ENCODE measurements at regions not wholly inside any gene's neighbourhood (a gene's known extent, or its start where the extent isn't known, plus 50 kb on each side); places are given as distances from the start of the nearest gene placed in this dataset.
"Not testable (repeated sequence)": the region's sequence is repeated elsewhere in the genome, so short reads cannot be mapped to it uniquely, and the experiment has no call there.

DNA sequence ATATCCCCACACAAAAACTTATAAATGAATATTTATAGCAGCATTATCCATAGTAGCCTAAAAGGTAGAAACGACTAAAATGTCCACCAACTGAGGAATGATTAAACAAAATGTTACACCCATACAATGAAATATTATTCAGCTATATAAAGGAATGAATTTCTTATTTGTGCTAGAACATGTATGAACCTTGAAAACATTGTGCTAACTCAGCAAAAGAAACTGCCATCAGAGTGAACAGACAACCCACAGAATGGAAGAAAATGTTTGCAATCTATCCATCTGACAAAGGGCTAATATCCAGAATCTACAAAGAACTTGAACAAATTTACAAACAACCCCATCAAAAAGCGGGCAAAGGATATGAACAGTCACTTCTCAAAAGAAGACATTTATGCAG is 155.3 kb upstream of the DIAPH2 start:
- not testable (repeated sequence) for DNase-seq (ENCODE audit: low read depth)

- DNase-seq (ENCODE audit: low read depth), result no peak
These were observed 146.4 kb upstream of the DIAPH2 start for GRCh38 chrX:96538104-96538725.

DNA sequence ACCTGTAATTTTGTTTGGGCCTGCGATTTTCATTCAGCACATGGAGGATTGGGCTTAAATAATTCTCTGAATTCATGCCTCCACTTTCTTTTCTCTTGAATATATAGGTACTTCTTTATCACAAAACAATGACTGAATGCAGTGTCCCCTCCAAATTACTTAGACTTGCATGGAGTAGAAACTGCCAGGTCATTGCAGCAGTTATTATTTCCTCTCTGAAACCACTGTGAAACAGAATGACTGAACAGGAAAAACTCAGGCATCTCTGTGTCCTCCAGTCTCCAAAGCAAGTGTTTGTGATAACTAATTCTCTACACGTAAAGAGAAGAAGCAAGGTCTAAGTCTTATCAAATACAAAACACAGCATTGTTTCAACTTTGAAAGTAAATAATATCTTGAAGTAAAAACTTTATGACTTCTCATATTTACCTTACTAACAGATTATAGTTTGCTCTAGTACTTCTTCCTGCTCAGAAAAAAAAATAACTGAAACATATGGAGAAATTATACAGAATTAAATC is 144.5 kb upstream of the DIAPH2 start:
- no peak for DNase-seq (ENCODE audit: low read depth)

- DNase-seq (ENCODE audit: low read depth), result not testable (repeated sequence)
These were observed 138.4 kb upstream of the DIAPH2 start for GRCh38 chrX:96546281-96546680.

GRCh38 chrX:96551322-96551872 is 133.2 kb upstream of the DIAPH2 start:
- DNase-seq (ENCODE audit: low read depth), result no peak

- DNase-seq (ENCODE audit: low read depth), result no peak
These were observed 127.8 kb upstream of the DIAPH2 start for GRCh38 chrX:96556886-96557285.

GRCh38 chrX:96561129-96561528 is 123.5 kb upstream of the DIAPH2 start:
- not testable (repeated sequence) for DNase-seq (ENCODE audit: low read depth)

- peak; percentile 43 for DNase-seq (ENCODE audit: low read depth)
These were observed 121.0 kb upstream of the DIAPH2 start for GRCh38 chrX:96563646-96564045.

DNA sequence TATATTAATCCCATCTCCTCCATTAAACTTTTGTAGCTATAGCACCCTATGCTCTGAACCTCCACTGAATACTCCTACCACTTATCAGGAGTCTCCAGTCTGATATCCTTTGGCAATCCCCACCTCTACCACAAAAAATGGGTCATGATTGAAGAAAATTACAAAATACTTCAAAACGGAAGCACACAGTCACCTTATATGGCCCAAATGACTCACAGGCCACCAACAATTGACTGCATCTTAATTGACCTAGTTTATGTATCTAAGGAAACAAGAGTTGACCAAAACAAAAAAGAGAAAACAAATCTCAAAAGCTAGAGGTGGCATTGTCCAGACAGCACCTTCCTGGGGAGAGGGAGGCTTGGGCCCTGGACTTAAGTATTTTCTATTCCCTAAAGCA is 120.0 kb upstream of the DIAPH2 start:
- DNase-seq (ENCODE audit: low read depth), result no peak

- no peak for DNase-seq (ENCODE audit: low read depth)
These were observed 117.8 kb upstream of the DIAPH2 start for GRCh38 chrX:96566878-96567277.

DNA sequence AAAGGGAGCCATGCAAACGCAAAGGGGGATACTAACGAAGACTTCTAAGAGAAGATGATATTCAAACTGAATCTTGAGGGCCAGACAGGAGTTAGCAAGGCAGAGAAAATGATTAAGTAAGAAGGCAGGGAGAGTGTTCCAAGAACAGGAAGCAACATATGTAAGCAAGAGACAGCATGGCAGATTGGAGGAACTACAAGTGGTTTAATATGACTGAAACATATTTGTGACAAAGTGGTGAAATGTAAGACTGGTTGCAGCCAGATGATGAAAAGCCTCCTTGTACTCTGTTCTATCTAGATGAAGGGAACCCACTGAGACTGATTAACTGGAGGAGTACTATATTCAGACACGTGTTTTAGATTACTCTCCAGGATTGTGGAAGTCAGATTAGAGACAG is 116.6 kb upstream of the DIAPH2 start:
- DNase-seq (ENCODE audit: low read depth), result no peak

DNA sequence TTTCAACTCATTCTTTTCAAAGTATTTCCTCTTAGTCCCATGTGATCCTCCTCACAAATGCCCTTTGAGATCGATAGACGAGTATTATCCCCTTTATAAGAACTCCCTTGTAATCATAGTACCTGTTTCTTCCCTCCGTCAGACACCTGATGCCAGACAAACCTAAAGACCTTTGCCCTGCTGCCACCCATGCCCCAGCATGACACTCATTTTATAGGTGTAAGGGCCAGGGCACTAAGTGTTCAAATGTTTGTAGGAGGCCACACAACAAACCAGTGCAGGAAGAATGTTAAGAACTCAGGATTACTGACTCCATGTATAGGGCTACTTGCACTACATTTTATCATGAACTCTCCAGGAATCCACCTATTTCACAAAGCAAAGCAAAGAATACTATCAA is 115.6 kb upstream of the DIAPH2 start:
- no peak for DNase-seq (ENCODE audit: low read depth)

GRCh38 chrX:96575011-96575410 is 109.6 kb upstream of the DIAPH2 start:
- no peak for DNase-seq (ENCODE audit: low read depth)

DNA sequence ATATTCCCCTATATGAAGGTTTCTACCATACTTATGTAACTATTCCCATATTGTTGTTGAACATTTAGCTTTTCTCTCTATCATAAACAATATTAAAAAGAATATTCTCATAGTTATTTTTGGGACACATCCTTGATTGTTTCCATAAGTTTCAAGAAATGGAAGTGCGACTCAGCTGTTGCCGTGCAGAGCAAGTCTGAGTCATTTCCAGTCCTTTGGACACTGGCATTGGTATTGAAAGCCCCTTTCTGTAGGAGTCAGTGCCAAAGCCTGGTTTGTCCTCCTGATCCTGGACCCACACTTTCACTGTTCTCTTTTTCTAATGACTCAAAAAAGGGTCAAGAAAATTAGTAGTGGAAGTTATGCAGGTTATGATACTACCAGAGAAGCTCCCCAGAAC is 108.3 kb upstream of the DIAPH2 start:
- peak; percentile 20 for DNase-seq (ENCODE audit: low read depth)

- DNase-seq (ENCODE audit: low read depth), result no peak
These were observed 105.9 kb upstream of the DIAPH2 start for GRCh38 chrX:96578781-96579180.

- DNase-seq (ENCODE audit: low read depth), result no peak
These were observed 105.4 kb upstream of the DIAPH2 start for GRCh38 chrX:96579252-96579651.

GRCh38 chrX:96590403-96590802 is 94.2 kb upstream of the DIAPH2 start:
- DNase-seq (ENCODE audit: low read depth), result no peak

- peak; percentile 1 for DNase-seq (ENCODE audit: low read depth)
These were observed 93.2 kb upstream of the DIAPH2 start for GRCh38 chrX:96591421-96591820.

GRCh38 chrX:96597847-96598246 is 86.8 kb upstream of the DIAPH2 start:
- not testable (repeated sequence) for DNase-seq (ENCODE audit: low read depth)

GRCh38 chrX:96611619-96612362 is 72.9 kb upstream of the DIAPH2 start:
- peak; percentile 59 for DNase-seq (ENCODE audit: low read depth)

DNA sequence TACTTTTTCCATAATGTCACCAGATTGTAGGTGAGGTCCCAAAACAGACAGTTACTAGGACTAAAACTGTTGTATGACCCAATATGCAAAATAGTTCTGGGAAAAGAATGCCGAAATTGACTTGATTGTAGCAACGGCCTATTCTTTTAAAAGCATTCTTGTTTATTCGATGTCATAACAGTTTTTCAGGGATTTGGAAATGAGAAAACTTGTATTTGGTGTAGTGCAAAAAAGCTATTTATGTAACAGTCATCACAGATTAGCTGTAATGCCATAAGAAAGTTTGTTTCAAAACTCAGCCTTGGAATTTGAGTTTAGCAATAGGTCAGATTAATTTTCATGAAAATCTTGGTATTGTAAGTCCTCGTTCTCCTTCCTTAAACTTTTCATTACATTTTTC is 69.2 kb upstream of the DIAPH2 start:
- no peak for DNase-seq (ENCODE audit: low read depth)

GRCh38 chrX:96619588-96619987 is 65.1 kb upstream of the DIAPH2 start:
- peak; percentile 44 for DNase-seq (ENCODE audit: low read depth)

- DNase-seq (ENCODE audit: low read depth), result peak; percentile 29
These were observed 62.8 kb upstream of the DIAPH2 start for GRCh38 chrX:96621811-96622210.

Data from EH (cell line).